Neural cell (in vitro differentiated cells): ENCODE measurements at regions not wholly inside any gene's neighbourhood (a gene's known extent, or its start where the extent isn't known, plus 50 kb on each side); places are given as distances from the start of the nearest gene placed in this dataset.

Source experiments
- CTCF ChIP-seq: fragments of 450-650 bp; IDR thresholded peaks from 2 replicates; pipeline ENCODE4 v1.5.1; 2014; ENCODE audit warnings: antibody characterized with exemption, mild to moderate bottlenecking, moderate library complexity; ENCODE audit not compliant: poor library complexity, severe bottlenecking
- EP300 ChIP-seq: fragments of 450-650 bp; conservative IDR thresholded peaks from 2 replicates; pipeline ENCODE4 v1.6.1; 2014; ENCODE audit warnings: antibody characterized with exemption, mild to moderate bottlenecking, moderate library complexity; ENCODE audit not compliant: poor library complexity, severe bottlenecking
- EZH2 ChIP-seq: fragments of 200-600, 300-800 bp; shearing (Covaris generic), sonication (generic); IDR thresholded peaks from 2 replicates; pipeline ENCODE4 v1.6.1; 2014; ENCODE audit warnings: antibody characterized with exemption, low read length, borderline replicate concordance, mild to moderate bottlenecking; ENCODE audit not compliant: insufficient read depth, poor library complexity, severe bottlenecking
- POLR2AphosphoS5 ChIP-seq: IDR thresholded peaks from 2 replicates; pipeline ENCODE4 v1.6.1; 2012
- RAD21 ChIP-seq: fragments of 450-650 bp; conservative IDR thresholded peaks from 2 replicates; pipeline ENCODE4 v1.6.1; 2014; ENCODE audit warnings: antibody characterized with exemption, mild to moderate bottlenecking, moderate library complexity
- REST ChIP-seq: IDR thresholded peaks from 2 replicates; pipeline ENCODE4 v1.6.1; 2012; ENCODE audit warnings: borderline replicate concordance
- SMC3 ChIP-seq: fragments of 450-650 bp; conservative IDR thresholded peaks from 2 replicates; pipeline ENCODE4 v1.6.1; 2014; ENCODE audit warnings: antibody characterized with exemption, mild to moderate bottlenecking, moderate library complexity; ENCODE audit not compliant: poor library complexity
- TAF1 ChIP-seq: IDR thresholded peaks from 2 replicates; pipeline ENCODE4 v1.6.1; 2012; ENCODE audit warnings: low read depth

GRCh38 chr20:60480950-60481742 lies 522.9 kb downstream of the CDH26 start:
- TF ChIP-seq CTCF (no peak), EZH2 (no peak), RAD21 (no peak), EP300 (no peak), REST (no peak), SMC3 (no peak), POLR2AphosphoS5 (no peak), TAF1 (no peak)
